SIG-M5 treated with dmso at 0.1 percent for 504 hours (cell line): ENCODE measurements at regions not wholly inside any gene's neighbourhood (a gene's known extent, or its start where the extent isn't known, plus 50 kb on each side); places are given as distances from the start of the nearest gene placed in this dataset.
"Not testable (repeated sequence)": the region's sequence is repeated elsewhere in the genome, so short reads cannot be mapped to it uniquely, and the experiment has no call there.

Experiments
- DNase-seq: peaks from one replicate; lab custom pipeline; 2025; ENCODE audit not compliant: unreplicated experiment; lab: John Stamatoyannopoulos, UW

DNA sequence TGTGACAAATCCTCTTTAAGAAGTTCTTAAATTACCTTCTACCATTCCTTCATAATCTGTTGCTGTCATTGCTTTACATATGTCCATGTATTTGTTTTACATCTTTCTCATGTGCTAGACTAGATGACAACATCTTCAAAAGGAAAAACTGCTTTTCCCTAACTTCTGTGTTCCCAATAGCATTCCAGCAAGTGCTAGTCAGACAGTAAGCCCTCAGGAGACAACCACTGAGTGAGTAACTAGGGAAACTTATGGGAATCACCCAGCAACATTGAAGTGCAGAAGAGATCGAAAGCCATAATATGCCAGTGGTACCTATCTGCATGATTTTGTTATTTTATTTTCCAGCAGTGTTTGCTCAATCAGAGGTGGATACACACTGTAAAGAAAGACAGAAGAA is 889.7 kb upstream of the API5 start:
- no peak for DNase-seq

DNA sequence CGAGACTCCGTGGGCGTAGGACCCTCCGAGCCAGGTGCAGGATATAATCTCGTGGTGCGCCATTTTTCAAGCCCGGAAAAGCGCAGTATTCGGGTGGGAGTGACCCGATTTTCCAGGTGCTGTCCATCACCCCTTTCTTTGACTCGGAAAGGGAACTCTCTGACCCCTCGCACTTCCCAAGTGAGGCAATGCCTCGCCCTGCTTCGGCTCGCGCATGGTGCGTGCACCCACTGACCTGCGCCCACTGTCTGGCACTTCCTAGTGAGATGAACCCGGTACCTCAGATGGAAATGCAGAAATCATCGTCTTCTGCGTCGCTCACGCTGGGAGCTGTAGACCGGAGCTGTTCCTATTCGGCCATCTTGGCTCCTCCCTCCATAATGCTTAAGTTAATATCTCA is 876.9 kb upstream of the API5 start:
- not testable (repeated sequence) for DNase-seq

DNA sequence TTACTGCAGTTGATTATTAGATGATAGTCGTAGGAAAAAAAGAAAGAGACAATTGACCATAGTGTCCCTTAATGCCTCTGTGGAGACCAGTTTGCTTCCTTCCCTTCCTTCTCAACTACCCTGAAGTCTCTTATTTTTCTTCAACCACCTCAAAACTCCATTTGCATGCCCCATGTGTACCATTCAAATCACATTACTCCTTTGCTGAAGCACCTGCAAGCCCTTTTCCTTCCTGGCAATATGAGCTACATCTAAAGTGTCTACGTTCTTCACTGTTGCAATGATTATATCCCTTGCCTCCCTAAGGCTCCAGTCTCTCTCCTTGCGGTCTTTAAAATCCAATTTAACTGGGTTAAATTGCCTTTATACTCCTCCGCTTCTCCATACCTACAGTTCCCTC is 867.4 kb upstream of the API5 start:
- no peak for DNase-seq

DNA sequence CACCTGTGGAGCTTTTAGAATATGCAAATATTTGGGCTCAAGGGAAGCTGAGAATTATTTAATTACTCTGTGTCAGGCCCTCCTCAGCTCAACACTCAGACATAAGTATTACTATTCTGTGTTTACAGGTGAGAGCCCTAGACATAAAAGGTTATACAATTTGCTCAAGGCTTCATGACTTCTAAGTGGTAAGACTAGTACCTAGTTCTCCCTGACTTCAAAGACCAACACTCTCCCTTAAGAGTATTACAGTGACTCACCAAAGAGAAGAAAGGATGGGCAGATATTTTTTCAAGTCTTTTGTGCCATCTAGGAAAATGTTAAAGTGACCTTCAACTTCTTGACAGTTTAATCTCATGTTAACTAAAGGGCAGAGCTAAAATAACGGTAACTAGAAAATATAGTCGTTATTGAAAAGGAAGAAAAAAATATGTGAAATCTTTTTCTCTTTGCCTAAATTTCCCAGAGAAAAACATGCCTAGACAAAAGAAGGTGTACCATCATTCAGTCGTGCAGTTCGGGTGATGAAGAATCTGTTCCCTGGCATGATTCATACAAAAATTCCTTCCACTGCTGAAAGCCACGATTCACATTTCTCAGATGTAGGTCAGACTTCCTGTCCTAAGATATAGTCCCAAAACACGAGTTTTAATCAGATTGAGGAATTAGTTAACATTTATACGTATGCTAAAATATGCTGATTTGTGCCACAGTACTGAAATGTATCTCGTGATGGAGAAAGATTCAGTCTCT is 849.1 kb upstream of the API5 start:
- no peak for DNase-seq

DNA sequence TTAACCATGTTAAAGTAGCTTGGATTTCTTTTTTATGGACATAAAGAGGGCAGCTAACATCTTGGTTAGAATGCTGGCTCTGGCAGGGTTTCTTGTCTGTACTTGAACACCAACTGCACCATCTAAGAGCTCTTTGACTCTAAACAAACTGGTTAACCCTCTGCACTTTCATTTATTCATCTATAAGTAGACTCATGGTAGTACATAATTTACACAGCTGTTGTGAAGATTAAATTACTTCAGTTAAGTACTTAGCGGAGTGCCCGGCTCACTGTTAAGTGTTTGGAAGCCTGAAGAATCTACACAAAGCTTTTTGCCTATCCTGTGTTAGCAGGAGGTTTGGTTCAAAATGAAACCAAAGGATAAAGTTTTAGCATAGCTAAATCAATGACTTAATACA is 846.2 kb upstream of the API5 start:
- DNase-seq: no peak

DNA sequence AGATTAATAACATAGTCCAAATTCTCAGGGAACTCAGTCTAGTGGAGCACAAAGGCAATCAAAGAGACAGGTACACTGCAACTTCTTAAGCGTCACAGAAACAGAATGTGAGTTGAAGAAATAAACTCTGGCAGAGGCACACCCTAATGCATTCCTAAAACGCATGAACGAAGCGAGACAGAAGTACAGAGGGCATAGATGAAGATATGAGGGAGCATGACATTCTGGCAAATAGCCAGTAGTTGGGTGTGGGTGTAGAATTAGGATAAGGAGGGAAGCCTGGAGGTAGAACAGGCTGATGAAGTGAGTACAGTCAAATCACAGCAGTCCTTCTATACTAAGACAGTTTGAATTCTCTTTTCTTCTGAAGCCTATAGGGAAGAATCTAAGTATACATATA is 838.7 kb upstream of the API5 start:
- DNase-seq: no peak

DNA sequence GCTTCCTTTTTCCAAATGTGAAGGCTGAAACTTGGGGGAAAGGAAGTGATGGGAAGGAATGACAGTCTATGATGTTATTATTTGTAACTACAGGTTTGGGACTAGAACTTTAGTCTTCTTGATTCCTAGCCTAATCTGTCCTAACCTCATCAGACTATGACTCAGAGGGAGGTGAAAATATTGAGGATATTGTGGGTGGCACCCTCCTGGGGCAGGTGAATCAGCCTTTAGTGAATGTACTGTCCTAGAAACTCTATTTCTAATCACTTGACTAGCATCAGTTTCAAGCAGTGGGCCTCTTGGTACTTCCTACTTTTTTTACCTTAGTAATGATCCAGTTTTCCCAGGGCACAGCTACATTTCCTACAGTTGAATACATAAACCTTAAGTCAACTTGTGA is 829.0 kb upstream of the API5 start:
- no peak for DNase-seq

DNA sequence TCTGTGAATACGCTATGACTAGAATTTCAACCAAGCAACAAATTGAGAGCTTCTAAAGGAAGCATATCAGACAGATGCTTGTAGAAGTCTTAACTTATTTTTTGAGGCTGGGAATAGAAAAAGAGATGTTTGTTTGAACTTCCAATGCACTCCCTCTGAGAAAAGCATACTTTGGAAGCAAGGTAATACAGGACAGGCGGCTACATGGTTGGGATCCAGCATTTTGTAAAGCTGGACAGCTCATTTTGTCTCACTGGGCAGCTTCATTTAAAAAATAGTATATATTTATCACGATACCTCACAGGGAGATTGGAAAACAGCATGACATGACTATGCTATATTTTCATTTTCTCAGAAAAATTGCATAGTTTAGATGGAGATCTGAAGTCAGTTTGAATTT is 821.3 kb upstream of the API5 start:
- DNase-seq: no peak

DNA sequence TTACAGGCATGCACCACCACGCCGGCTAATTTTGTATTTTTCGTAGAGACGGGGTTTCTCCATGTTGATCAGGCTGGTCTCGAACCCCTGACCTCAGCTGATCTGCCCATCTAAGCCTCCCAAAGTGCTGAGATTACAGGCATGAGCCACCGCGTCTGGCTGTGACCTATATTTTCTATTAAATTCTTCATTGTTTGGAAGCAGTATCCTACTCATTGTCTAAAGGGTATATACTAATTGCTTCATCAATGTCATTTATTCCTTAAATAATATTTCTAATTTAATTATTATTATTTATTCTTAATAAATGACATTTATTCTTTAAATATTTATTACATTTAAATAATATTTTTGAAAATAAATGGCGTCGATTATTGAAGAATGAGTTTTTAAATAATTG is 817.3 kb upstream of the API5 start:
- DNase-seq: no peak

DNA sequence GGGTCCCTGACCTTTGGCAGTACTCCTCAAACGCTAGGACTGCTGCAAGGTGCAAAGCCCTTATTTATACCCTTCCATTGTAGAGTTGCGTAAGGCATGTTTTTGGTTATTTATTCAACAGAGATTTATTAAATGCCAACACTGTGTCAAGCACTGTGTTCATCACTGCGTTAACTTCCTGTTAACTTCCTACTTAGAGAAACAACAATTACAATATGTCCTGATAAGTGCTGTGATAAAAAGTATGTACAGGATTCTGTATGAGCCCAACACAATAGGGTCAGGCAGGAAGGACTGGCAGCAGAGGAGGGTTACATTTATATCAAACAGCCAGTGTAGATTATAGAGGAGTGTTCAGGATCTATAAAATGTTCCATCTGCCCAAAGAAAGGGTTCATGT is 812.8 kb upstream of the API5 start:
- no peak for DNase-seq

DNA sequence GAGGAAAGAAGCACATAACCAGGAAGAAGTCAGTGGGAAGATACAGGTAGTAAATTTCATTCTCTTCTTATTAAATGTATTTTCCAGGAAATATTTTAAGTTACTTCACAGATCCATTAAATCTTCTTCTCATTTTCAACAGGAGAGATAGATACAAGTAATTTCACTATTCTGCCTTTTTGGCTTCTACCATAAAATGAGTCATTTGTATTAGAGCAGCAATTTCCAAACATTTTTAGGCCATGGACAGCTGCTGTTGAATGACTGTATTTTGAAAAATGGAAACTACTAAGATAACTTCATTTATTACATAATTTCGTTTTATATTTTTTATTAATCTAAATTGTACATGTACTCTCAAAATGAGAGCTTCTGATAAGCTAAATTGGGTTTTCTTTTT is 809.6 kb upstream of the API5 start:
- no peak for DNase-seq

DNA sequence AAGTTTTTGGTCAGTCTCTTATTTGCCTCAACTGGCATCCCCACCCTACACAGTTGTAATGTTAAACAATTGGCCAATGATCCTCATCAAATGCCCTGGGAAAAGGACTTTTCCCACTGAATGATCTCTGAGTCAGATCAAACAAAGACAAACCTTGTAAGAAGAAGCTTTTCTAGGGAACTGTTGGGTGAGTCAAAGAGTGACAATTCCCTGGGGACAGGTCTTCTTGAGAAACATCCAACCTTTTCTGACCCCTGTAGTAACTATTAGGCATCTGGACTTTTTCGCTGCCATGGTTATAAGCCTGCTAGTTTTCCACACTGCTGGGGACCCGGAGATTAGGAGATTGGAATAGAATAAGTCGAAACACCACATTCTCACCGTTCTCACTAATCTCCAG is 789.8 kb upstream of the API5 start:
- no peak for DNase-seq

DNA sequence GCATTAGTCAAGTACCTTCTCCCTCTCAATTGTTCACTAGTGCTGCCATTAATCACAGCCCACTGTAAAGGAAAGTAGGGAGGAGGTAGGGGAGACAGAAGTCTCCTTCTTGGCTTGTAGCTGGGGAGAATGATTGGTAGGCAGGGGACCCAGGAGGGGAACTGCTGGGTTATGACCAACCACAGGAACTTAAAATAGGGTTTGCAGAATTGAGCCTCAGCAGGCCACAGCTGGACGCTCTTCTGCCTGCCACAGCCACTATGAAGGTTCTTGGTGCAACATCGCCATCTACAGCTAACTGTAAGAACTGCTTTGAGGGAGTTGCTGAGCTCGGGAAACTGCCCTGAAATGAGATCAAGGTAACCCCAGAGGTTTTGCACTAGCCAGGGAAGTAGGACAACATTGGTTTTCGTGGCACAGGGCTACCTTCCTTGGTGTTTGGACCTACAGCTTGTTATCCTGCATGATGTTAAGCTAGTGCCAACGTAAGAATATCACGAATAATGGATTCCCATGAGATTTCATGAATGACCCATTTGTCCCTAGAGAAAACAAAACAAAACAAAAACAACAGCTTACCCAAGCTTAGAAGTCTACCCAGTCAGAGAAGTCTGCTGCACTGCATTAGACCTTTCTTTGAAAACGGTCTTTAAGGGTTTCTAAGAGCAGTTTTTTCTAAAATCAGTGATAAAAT is 787.1 kb upstream of the API5 start:
- DNase-seq: peak; percentile 36

DNA sequence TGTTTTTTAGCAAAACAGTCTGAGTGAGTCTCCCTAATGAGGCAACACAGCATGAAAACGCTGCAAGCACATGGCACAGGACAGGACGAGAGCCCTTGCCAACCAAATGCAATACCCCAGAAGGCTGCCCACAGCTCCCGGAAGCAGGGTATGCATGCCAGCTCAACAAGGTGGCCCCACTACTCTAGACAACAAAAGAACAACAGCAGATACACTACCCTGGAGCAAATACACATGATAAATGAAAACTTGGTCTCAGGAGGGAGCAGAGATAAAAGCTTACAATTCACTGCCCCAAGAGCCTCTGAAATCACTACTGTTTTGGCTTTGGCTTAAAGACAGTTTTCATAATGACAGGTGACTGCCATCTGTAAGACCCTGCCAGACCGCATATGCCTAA is 785.4 kb upstream of the API5 start:
- DNase-seq: no peak

DNA sequence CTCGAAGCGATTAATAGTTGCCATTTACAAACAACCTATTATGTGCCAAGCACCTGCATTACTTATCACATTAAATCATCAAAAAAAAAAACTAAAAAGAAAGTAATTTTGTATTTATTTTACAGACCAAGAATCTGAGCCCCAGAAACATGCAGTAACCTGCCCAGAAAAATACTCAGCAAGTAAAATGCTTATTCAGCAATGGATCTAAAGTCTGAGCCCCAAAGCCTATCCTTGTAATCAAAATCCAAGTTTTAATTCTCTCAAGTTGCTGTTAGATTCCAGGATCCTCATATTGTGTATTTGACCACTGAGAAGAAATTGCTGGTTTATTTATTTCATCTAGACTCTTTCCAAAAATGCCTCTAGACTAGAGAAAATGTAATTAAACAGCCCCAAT is 783.3 kb upstream of the API5 start:
- no peak for DNase-seq

DNA sequence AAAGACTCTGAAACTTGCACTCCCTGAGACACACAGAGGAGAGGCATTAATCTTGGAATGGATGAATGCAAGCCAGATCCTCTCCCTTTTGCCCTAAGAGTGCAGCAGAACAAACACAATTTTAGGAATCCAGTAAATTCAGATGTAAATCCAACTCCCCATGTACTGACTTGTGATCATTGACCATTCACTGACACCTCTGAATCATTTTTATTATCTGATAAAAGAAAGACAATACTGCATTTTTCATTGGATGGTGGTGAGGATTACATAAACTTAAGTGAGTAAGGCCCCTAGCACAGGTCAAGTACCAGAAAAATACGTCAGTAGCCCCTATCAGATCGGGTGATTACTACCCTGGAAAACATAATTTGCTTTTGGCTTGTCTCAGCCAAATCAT is 782.9 kb upstream of the API5 start:
- DNase-seq: no peak

DNA sequence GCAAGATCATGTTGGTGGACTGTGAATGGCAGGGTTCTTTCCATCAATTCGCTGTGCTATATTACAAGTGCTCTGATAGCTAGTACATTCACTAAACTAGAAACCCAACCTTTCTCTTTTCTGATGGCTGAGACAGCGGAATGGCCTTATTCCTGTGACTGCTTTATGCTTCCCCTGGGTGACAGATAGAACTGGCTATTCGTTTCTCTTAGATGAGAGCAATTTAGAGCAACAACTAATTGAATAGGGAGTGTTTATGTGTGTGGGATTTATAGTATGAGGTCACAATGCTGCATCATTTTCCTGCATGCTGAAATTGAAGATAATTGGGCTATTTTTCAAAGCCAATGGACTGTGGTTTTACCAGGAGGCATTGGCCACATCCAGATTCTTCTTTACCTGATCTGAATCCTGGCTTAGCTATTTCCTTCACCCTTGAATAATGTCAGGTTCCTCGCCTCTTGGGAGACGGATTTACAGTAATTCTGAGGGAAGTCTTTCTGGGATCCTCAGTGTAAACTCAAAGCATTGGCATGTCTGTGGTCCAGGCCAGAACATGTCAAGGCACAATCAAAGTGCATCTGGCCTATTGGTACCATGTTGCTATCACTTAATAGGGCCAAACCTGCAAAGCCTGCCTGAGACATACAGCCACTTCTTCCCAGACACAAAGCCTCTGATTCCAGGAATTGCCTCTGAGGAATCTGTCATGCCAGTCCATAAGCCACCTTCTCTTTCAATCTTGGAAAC is 775.0 kb upstream of the API5 start:
- no peak for DNase-seq

DNA sequence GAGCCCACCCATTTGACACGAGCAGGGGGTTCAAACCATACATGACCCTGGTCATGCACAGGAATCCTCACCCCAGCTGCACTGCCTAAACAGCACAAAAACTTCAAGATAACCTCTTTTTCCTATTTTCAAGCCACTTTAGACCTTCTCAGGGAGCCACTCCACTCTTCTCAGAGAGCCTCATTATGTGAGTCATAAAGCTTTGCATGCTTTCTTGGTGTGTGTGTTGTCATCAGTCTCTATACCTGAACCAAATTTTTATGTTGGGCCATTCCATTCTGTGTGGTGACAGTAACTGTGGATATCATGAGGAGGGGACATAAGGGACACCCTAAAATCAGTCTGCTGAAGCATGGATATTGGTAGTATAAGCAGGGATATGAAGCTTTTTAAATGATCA is 769.5 kb upstream of the API5 start:
- no peak for DNase-seq

DNA sequence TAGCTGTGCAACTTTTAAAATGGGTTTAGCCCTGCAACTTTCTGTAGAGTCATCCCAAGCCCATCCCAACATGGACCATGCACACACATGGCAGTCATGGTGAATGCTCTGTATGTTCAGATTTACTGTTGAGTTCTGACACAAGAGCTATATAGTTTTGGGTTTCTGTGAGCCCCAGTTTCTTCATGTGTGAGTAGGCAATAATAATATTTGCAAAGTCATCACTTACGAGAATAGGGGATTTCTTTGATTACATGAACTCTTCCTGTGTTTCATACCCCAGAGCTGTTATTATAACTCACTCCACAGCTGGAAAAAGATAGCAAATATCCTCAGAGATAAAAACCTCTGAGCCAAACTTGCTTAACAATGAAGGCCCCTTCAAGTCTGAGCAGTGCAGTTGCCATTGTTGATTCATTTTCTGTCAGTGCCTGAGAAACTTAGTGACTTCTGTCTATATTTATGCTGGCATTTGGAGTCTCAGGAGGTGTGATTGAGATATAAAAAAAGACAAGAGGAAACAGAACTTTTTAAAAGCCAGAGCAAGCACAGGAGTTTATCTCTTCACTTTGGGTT is 767.9 kb upstream of the API5 start:
- no peak for DNase-seq

DNA sequence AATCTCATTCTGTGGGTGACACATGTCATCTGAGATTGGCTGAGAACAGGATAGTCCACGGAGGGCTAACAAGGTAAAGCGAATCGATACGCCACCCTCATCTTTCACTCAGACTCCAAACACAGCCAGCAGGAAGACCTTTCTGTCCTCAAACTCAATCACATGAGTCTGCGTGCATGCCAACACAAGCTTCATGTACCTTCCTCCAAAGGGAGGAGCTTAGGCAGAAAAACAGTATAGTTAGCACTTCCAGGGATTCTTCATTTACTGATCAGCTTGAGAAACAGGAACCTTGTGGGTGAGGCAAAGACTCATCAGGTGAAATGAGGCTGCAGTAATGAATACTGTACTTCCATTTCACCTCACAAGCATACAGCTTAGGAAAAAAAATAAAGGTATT is 767.1 kb upstream of the API5 start:
- no peak for DNase-seq

DNA sequence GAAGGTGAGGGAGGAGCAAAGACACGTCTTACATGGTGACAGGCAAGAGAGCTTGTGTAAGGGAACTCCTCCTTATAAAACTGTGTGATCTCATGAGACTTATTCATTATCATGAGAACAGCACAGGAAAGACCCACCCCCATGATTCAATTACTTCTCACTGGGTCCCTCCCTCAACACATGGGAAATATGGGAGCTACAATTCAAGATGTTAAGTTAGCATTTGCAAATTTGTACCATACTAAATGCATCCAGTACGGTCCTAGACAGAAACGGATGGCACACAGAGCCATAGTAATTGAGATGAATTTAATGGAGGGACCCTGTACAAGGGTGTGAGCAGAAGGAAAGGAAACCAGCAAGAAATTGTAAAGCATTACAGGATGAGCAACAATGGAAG is 765.8 kb upstream of the API5 start:
- DNase-seq: no peak

DNA sequence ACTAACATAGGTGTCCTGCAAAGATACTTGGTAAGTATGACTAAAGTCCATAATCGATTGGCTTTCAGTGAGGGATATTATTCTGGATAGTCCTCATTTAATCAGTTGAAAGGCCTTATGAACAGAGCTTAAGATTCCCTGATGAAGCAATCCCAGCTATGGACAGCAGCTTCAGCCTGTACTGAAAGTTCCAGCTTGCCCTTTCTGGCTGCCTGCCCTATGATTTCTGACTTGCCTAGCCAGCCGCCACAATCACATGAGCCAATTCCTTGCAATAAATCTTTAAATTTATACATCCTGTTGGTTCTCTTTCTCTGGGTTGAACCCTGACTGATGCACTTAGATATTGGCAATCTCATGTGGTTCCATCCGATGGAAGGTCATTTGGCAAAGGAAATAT is 759.0 kb upstream of the API5 start:
- DNase-seq: no peak
